ENCODE measurements at regions not wholly inside any gene's neighbourhood (a gene's known extent, or its start where the extent isn't known, plus 50 kb on each side); places are given as distances from the start of the nearest gene placed in this dataset.

GRCh38 chr19:32231691-32232090 is 113.7 kb upstream of the ZNF507 start:
- DNase-seq (ENCODE audit: low read depth, low spot score) (no peak), FAIRE-seq (no peak)
- Histone ChIP-seq H3K9me1 (ENCODE audit: control insufficient read depth, extremely low read depth, insufficient read depth, low read length) (no peaks in the 10 kb centered on the region), H3K79me2 (ENCODE audit: control insufficient read depth, insufficient read depth, low read length) (no peaks in the 10 kb centered on the region), H3K9me3 (ENCODE audit: control insufficient read depth, low read depth, low read length) (no peaks in the 10 kb centered on the region), H4K20me1 (ENCODE audit: control insufficient read depth, extremely low read depth, insufficient read depth, low read length) (no peaks in the 10 kb centered on the region), H3K4me1 (ENCODE audit: control insufficient read depth, extremely low read depth, insufficient read depth, low read length) (no peaks in the 10 kb centered on the region), H3K27me3 (ENCODE audit: control insufficient read depth, extremely low read depth, insufficient read depth, low read length) (no peaks in the 10 kb centered on the region), H3K36me3 (ENCODE audit: control insufficient read depth in 2 of 2, extremely low read depth in 1 of 2, insufficient read depth in 2 of 2, low read length in 2 of 2) (no peaks in the 10 kb centered on the region), H3K4me3 (ENCODE audit: control insufficient read depth in 2 of 3, extremely low read depth in 1 of 3, insufficient read depth in 2 of 3, low read depth in 1 of 3, low read length in 3 of 3) (no peak overlapping the region), H3K9ac (ENCODE audit: control insufficient read depth, extremely low read depth, insufficient read depth, low read length) (no peak overlapping the region), H3K4me2 (ENCODE audit: control insufficient read depth, extremely low read depth, insufficient read depth, low read depth, low read length) (no peak overlapping the region), H3K27ac (ENCODE audit: control insufficient read depth, insufficient read depth, low read length) (no peak overlapping the region), H2AFZ (ENCODE audit: control insufficient read depth, low read length) (no peak overlapping the region)
- dilution Hi-C loops (cut with MboI; ENCODE audit: extremely low pct_ligation_motif_present, low sequenced_read_pairs), result no loop called here
- no peak for TF ChIP-seq EZH2 (IDR thresholded peaks at IDR 0.05; ENCODE audit: low read length)
- no peak for TF ChIP-seq CTCF (optimal IDR thresholded peaks at IDR 0.05 in 1 of 3, IDR thresholded peaks at IDR 0.05 in 1 of 3, conservative IDR thresholded peaks at IDR 0.05 in 1 of 3; ENCODE audit: extremely low read depth in 1 of 3, insufficient read depth in 2 of 3, low read length in 3 of 3)

- H3K9me3 ChIP-seq (ENCODE audit: control insufficient read depth, low read depth, low read length), result no peaks in the 10 kb centered on the region
- TF ChIP-seq EZH2 (IDR thresholded peaks at IDR 0.05; ENCODE audit: low read length) (no peak), CTCF (optimal IDR thresholded peaks at IDR 0.05 in 1 of 3, IDR thresholded peaks at IDR 0.05 in 1 of 3, conservative IDR thresholded peaks at IDR 0.05 in 1 of 3; ENCODE audit: extremely low read depth in 1 of 3, insufficient read depth in 2 of 3, low read length in 3 of 3) (no peak)
- H3K79me2 ChIP-seq (ENCODE audit: control insufficient read depth, insufficient read depth, low read length), result no peaks in the 10 kb centered on the region
- FAIRE-seq, result no peak
- dilution Hi-C loops (cut with MboI; ENCODE audit: extremely low pct_ligation_motif_present, low sequenced_read_pairs), result no loop called here
- no peak for DNase-seq (ENCODE audit: low read depth, low spot score)
- no peak overlapping the region for H3K4me2 ChIP-seq (ENCODE audit: control insufficient read depth, extremely low read depth, insufficient read depth, low read depth, low read length)
- no peaks in the 10 kb centered on the region for H3K36me3 ChIP-seq (ENCODE audit: control insufficient read depth in 2 of 2, extremely low read depth in 1 of 2, insufficient read depth in 2 of 2, low read length in 2 of 2)
- H3K27ac ChIP-seq (ENCODE audit: control insufficient read depth, insufficient read depth, low read length), result no peak overlapping the region
- no peaks in the 10 kb centered on the region for H3K4me1 ChIP-seq (ENCODE audit: control insufficient read depth, extremely low read depth, insufficient read depth, low read length)
- H4K20me1 ChIP-seq (ENCODE audit: control insufficient read depth, extremely low read depth, insufficient read depth, low read length), result no peaks in the 10 kb centered on the region
- H3K4me3 ChIP-seq (ENCODE audit: control insufficient read depth in 2 of 3, extremely low read depth in 1 of 3, insufficient read depth in 2 of 3, low read depth in 1 of 3, low read length in 3 of 3), result no peak overlapping the region
- H3K9me1 ChIP-seq (ENCODE audit: control insufficient read depth, extremely low read depth, insufficient read depth, low read length), result no peaks in the 10 kb centered on the region
- H3K27me3 ChIP-seq (ENCODE audit: control insufficient read depth, extremely low read depth, insufficient read depth, low read length), result no peaks in the 10 kb centered on the region
- H2AFZ ChIP-seq (ENCODE audit: control insufficient read depth, low read length), result no peak overlapping the region
- no peak overlapping the region for H3K9ac ChIP-seq (ENCODE audit: control insufficient read depth, extremely low read depth, insufficient read depth, low read length)
These were observed 113.0 kb upstream of the ZNF507 start for GRCh38 chr19:32232449-32232848.

Measured in keratinocyte (primary cell).